GM12878 (cell line): ENCODE measurements at regions not wholly inside any gene's neighbourhood (a gene's known extent, or its start where the extent isn't known, plus 50 kb on each side); places are given as distances from the start of the nearest gene placed in this dataset.

Experiments used
- HCFC1 ChIP-seq: fragments of 150-350 bp; IDR thresholded peaks from 2 replicates; pipeline ENCODE4 v1.6.1; 2014; ENCODE audit warnings: low read length
- IKZF2 ChIP-seq, 2 experiments: fragments of 450-650 bp; IDR thresholded peaks; 2 replicates each; pipeline ENCODE4 v1.6.1; 2017; ENCODE audit warnings: mild to moderate bottlenecking in 2 of 2, moderate library complexity in 2 of 2
- JUNB ChIP-seq: IDR thresholded peaks from 2 replicates; pipeline ENCODE4 v1.6.1; 2016; ENCODE audit warnings: antibody characterized with exemption, mild to moderate bottlenecking
- MXI1 ChIP-seq: fragments of 150-350 bp; IDR thresholded peaks from 2 replicates; pipeline ENCODE4 v1.6.1; 2011; ENCODE audit warnings: low read depth, mild to moderate bottlenecking, inconsistent platforms, low read length, improper control_type of control experiment
- NR2F1 ChIP-seq: fragments of 450-650 bp; conservative IDR thresholded peaks from 2 replicates; pipeline ENCODE4 v1.6.1; 2017; ENCODE audit warnings: mild to moderate bottlenecking
- RBBP5 ChIP-seq: fragments of 200-600 bp; sonication (generic); conservative IDR thresholded peaks from 2 replicates; pipeline ENCODE4 v1.6.1; 2016
- SUPT20H ChIP-seq: IDR thresholded peaks from 2 replicates; pipeline ENCODE4 v1.6.1; 2011; ENCODE audit warnings: low read depth, mild to moderate bottlenecking, low read length, moderate library complexity, borderline replicate concordance; ENCODE audit not compliant: control insufficient read depth
- SUZ12 ChIP-seq: fragments of 200-600 bp; sonication (generic); IDR thresholded peaks from one replicate; pipeline ENCODE4 v1.6.1; 2018; ENCODE audit warnings: antibody characterized with exemption, mild to moderate bottlenecking; ENCODE audit not compliant: unreplicated experiment
- TAF1 ChIP-seq: IDR thresholded peaks from 2 replicates; pipeline ENCODE4 v1.6.1; 2011; ENCODE audit warnings: mild to moderate bottlenecking, low read depth, low read length, borderline replicate concordance
- ZNF24 ChIP-seq: fragments of 450-650 bp; IDR thresholded peaks from 2 replicates; pipeline ENCODE4 v1.6.1; 2017; ENCODE audit warnings: antibody characterized with exemption, mild to moderate bottlenecking
- ZNF384 ChIP-seq: IDR thresholded peaks from 2 replicates; pipeline ENCODE4 v1.6.1; 2012; ENCODE audit warnings: low read depth, mild to moderate bottlenecking, low read length, improper control_type of control experiment, borderline replicate concordance
- TF ChIP-seq, protein P1 (sequence below): IDR thresholded peaks from 2 replicates; pipeline ENCODE4 v1.6.1; 2012; ENCODE audit warnings: improper control_type of control experiment, low read depth, low read length; ENCODE audit not compliant: insufficient replicate concordance

GRCh38 chr1:59004755-59005154 is 220.9 kb upstream of the JUN start (continued):
- TF ChIP-seq, protein P1, sequence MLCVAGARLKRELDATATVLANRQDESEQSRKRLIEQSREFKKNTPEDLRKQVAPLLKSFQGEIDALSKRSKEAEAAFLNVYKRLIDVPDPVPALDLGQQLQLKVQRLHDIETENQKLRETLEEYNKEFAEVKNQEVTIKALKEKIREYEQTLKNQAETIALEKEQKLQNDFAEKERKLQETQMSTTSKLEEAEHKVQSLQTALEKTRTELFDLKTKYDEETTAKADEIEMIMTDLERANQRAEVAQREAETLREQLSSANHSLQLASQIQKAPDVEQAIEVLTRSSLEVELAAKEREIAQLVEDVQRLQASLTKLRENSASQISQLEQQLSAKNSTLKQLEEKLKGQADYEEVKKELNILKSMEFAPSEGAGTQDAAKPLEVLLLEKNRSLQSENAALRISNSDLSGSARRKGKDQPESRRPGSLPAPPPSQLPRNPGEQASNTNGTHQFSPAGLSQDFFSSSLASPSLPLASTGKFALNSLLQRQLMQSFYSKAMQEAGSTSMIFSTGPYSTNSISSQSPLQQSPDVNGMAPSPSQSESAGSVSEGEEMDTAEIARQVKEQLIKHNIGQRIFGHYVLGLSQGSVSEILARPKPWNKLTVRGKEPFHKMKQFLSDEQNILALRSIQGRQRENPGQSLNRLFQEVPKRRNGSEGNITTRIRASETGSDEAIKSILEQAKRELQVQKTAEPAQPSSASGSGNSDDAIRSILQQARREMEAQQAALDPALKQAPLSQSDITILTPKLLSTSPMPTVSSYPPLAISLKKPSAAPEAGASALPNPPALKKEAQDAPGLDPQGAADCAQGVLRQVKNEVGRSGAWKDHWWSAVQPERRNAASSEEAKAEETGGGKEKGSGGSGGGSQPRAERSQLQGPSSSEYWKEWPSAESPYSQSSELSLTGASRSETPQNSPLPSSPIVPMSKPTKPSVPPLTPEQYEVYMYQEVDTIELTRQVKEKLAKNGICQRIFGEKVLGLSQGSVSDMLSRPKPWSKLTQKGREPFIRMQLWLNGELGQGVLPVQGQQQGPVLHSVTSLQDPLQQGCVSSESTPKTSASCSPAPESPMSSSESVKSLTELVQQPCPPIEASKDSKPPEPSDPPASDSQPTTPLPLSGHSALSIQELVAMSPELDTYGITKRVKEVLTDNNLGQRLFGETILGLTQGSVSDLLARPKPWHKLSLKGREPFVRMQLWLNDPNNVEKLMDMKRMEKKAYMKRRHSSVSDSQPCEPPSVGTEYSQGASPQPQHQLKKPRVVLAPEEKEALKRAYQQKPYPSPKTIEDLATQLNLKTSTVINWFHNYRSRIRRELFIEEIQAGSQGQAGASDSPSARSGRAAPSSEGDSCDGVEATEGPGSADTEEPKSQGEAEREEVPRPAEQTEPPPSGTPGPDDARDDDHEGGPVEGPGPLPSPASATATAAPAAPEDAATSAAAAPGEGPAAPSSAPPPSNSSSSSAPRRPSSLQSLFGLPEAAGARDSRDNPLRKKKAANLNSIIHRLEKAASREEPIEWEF, result no peak
- TF ChIP-seq ZNF384 (no peak), SUPT20H (no peak), MXI1 (no peak), SUZ12 (no peak), TAF1 (no peak), NR2F1 (no peak), ZNF24 (no peak), HCFC1 (no peak), JUNB (no peak), RBBP5 (no peak), IKZF2 (IDR thresholded peaks at IDR 0.05) (no peak)
- TF ChIP-seq, all 136 proteins: peak for 0
